WTC11 (cell line): ENCODE measurements at regions not wholly inside any gene's neighbourhood (a gene's known extent, or its start where the extent isn't known, plus 50 kb on each side); places are given as distances from the start of the nearest gene placed in this dataset.

Experiments used
- ATAC-seq: fragments of 200-7000 bp; cut with Tn5 transposase; 2 replicates; pipeline ENCODE4 v1.10.0; 2021; ENCODE audit warnings: mild to moderate bottlenecking, moderate library complexity
- CTCF ChIA-PET: fragments of 300-600 bp; sonication (Branson Sonifier 250); formaldehyde crosslinking; loops from one replicate; lab custom pipeline; 2021; ENCODE audit warnings: antibody characterized with exemption; lab: Charles Lee
- POLR2A ChIA-PET: fragments of 350-600 bp; sonication (Branson Sonifier 250); formaldehyde crosslinking; loops from one replicate; lab custom pipeline; 2021; ENCODE audit warnings: antibody characterized with exemption; lab: Charles Lee
- DNase-seq: peaks from one replicate; pipeline ENCODE4 v3.0.0; 2021; ENCODE audit warnings: low spot score
- H3K27ac Mint-ChIP-seq: 2 replicates; pipeline ENCODE4 v1.8.0; 2021; ENCODE audit warnings: mixed read lengths
- H3K27me3 Mint-ChIP-seq: 2 replicates; pipeline ENCODE4 v1.8.0; 2021; ENCODE audit warnings: low read depth, mild to moderate bottlenecking, moderate library complexity, mixed read lengths
- H3K36me3 Mint-ChIP-seq: 2 replicates; pipeline ENCODE4 v1.8.0; 2021; ENCODE audit warnings: mixed read lengths
- H3K4me1 Mint-ChIP-seq: 2 replicates; pipeline ENCODE4 v1.8.0; 2022; ENCODE audit warnings: mixed read lengths
- H3K4me3 Mint-ChIP-seq: 2 replicates; pipeline ENCODE4 v1.8.0; 2021; ENCODE audit warnings: mild to moderate bottlenecking, moderate library complexity, mixed read lengths
- H3K9me3 Mint-ChIP-seq: 2 replicates; pipeline ENCODE4 v1.8.0; 2021; ENCODE audit warnings: mixed read lengths
- CDX4 ChIP-seq: fragments of 250-450 bp; sonication (Bioruptor Pico); IDR thresholded peaks from 2 replicates; pipeline ENCODE4 v1.9.0; 2021; ENCODE audit warnings: moderate library complexity, mild to moderate bottlenecking, inconsistent platforms, borderline replicate concordance
- CTCF ChIP-seq: fragments of 200-600 bp; IDR thresholded peaks from 2 replicates; pipeline ENCODE4 v1.8.0; 2022; ENCODE audit warnings: antibody characterized with exemption
- ELF4 ChIP-seq: sonication (generic); formaldehyde crosslinking; IDR thresholded peaks from 2 replicates; pipeline ENCODE4 v1.8.1; 2022; ENCODE audit warnings: low read depth, mild to moderate bottlenecking, moderate library complexity, missing genetic modification reagents
- ESRRA ChIP-seq: sonication (generic); formaldehyde crosslinking; IDR thresholded peaks from 2 replicates; pipeline ENCODE4 v1.8.1; 2022; ENCODE audit warnings: mild to moderate bottlenecking, missing genetic modification reagents, borderline replicate concordance
- FOXP1 ChIP-seq: sonication (generic); formaldehyde crosslinking; IDR thresholded peaks from 2 replicates; pipeline ENCODE4 v1.8.0; 2022; ENCODE audit warnings: missing genetic modification reagents, mild to moderate bottlenecking, moderate library complexity, borderline replicate concordance
- IRF1 ChIP-seq: sonication (generic); formaldehyde crosslinking; IDR thresholded peaks from 2 replicates; pipeline ENCODE4 v1.8.0; 2023; ENCODE audit warnings: missing genetic modification reagents
- NR2C2 ChIP-seq: sonication (generic); formaldehyde crosslinking; IDR thresholded peaks from 2 replicates; pipeline ENCODE4 v1.8.0; 2022; ENCODE audit warnings: mild to moderate bottlenecking, missing genetic modification reagents
- NR3C1 ChIP-seq: sonication (generic); formaldehyde crosslinking; conservative IDR thresholded peaks from 2 replicates; pipeline ENCODE4 v1.8.1; 2023; ENCODE audit warnings: low read depth, mild to moderate bottlenecking, missing genetic modification reagents
- OVOL2 ChIP-seq: fragments of 250-450 bp; sonication (Bioruptor Pico); IDR thresholded peaks from 2 replicates; pipeline ENCODE4 v1.9.0; 2021; ENCODE audit warnings: mild to moderate bottlenecking, borderline replicate concordance
- USF2 ChIP-seq: sonication (generic); formaldehyde crosslinking; IDR thresholded peaks from 2 replicates; pipeline ENCODE4 v1.8.1; 2023; ENCODE audit warnings: mild to moderate bottlenecking, missing genetic modification reagents, moderate library complexity
- ZMAT4 ChIP-seq: fragments of 250-450 bp; sonication (Bioruptor Pico); IDR thresholded peaks from 2 replicates; pipeline ENCODE4 v1.9.0; 2021; ENCODE audit warnings: mild to moderate bottlenecking
- ZNF317 ChIP-seq: sonication (generic); formaldehyde crosslinking; IDR thresholded peaks from 2 replicates; pipeline ENCODE4 v1.8.1; 2023; ENCODE audit warnings: low read depth, mild to moderate bottlenecking, moderate library complexity, missing genetic modification reagents, borderline replicate concordance
- ZNF512 ChIP-seq: sonication (generic); formaldehyde crosslinking; IDR thresholded peaks from 2 replicates; pipeline ENCODE4 v1.8.1; 2022; ENCODE audit warnings: missing genetic modification reagents, borderline replicate concordance
- ZSCAN18 ChIP-seq: fragments of 250-450 bp; sonication (Bioruptor Pico); IDR thresholded peaks from 2 replicates; pipeline ENCODE4 v2.1.2; 2022; ENCODE audit warnings: mild to moderate bottlenecking, moderate library complexity

- Mint-ChIP-seq H3K4me3 (no peak overlapping the region), H3K27ac (no peak overlapping the region), H3K4me1 (peaks cover 10% of the 10 kb centered on the region), H3K9me3 (peaks cover 10% of the 10 kb centered on the region; the same call in 1 of the 2 replicates), H3K27me3 (no peaks in the 10 kb centered on the region), H3K36me3 (no peaks in the 10 kb centered on the region)
- ChIA-PET POLR2A (interaction anchor here (0.7 kb wide), 1 partner anchor 471 kb away, joined by 4 read pairs; no protein-coding TSS in a partner anchor), CTCF (interaction anchor here (1.3 kb wide), 1 partner anchor 207 kb away, joined by 3 read pairs; no protein-coding TSS in a partner anchor)
- no peak for DNase-seq
- TF ChIP-seq ZNF317 (CRISPR knock-in tag): no peak
- TF ChIP-seq IRF1 (CRISPR knock-in tag): no peak
- TF ChIP-seq ZMAT4 (CRISPR knock-in tag): no peak
- TF ChIP-seq OVOL2: no peak
- TF ChIP-seq CDX4: no peak
- TF ChIP-seq ZNF512: no peak
- no peak for TF ChIP-seq ELF4 (CRISPR knock-in tag)
- no peak for TF ChIP-seq CTCF
- no peak for TF ChIP-seq USF2 (CRISPR knock-in tag)
- TF ChIP-seq ZSCAN18 (CRISPR knock-in tag): no peak
- no peak for TF ChIP-seq NR2C2
- TF ChIP-seq ESRRA (CRISPR knock-in tag): no peak
- no peak for TF ChIP-seq FOXP1 (CRISPR knock-in tag)
- ATAC-seq: no peak
These were observed 205.9 kb downstream of the ARL4A start for GRCh38 chr7:12893292-12893691.

- H3K9me3 Mint-ChIP-seq: peaks cover 10% of the 10 kb centered on the region
- no peak for TF ChIP-seq NR3C1 (CRISPR knock-in tag)
- no peak for TF ChIP-seq ZNF512
- no peak overlapping the region for H3K4me3 Mint-ChIP-seq
- no peak overlapping the region for H3K27ac Mint-ChIP-seq
- no peak for DNase-seq
- no peaks in the 10 kb centered on the region for H3K36me3 Mint-ChIP-seq
- H3K4me1 Mint-ChIP-seq: peaks cover 10% of the 10 kb centered on the region
- ChIA-PET POLR2A (no interaction called here), CTCF (interaction anchor here (2.0 kb wide), 1 partner anchor 208 kb away, joined by 7 read pairs; the partner anchor contains the start of gene ARL4A)
- ATAC-seq: no peak
- H3K27me3 Mint-ChIP-seq: no peaks in the 10 kb centered on the region
These were observed 207.9 kb downstream of the ARL4A start for GRCh38 chr7:12895296-12895695.
